ENCODE measurements at regions not wholly inside any gene's neighbourhood (a gene's known extent, or its start where the extent isn't known, plus 50 kb on each side); places are given as distances from the start of the nearest gene placed in this dataset.
A peak's percentile ranks its signal among the peaks of the same experiment; 100 is the strongest.

GRCh38 chr6:141744194-141744925, 388.4 kb upstream of the GJE1 start:
- H3K4me3 ChIP-seq (ENCODE audit: low read depth, low read length), result no peak overlapping the region
- DNase-seq (ENCODE audit: low read depth), result peak; percentile 4
- no peak for TF ChIP-seq CTCF (IDR thresholded peaks at IDR 0.05; ENCODE audit: insufficient read depth, low read depth, low read length, missing control alignments)

GRCh38 chr6:141736104-141736503, 396.6 kb upstream of the GJE1 start:
- H3K4me3 ChIP-seq (ENCODE audit: low read depth, low read length), result no peak overlapping the region
- TF ChIP-seq CTCF (IDR thresholded peaks at IDR 0.05; ENCODE audit: insufficient read depth, low read depth, low read length, missing control alignments), result no peak
- no peak for DNase-seq (ENCODE audit: low read depth)

GRCh38 chr6:141735126-141735525, 397.6 kb upstream of the GJE1 start:
- no peak for DNase-seq (ENCODE audit: low read depth)
- TF ChIP-seq CTCF (IDR thresholded peaks at IDR 0.05; ENCODE audit: insufficient read depth, low read depth, low read length, missing control alignments), result no peak
- no peak overlapping the region for H3K4me3 ChIP-seq (ENCODE audit: low read depth, low read length)

DNA sequence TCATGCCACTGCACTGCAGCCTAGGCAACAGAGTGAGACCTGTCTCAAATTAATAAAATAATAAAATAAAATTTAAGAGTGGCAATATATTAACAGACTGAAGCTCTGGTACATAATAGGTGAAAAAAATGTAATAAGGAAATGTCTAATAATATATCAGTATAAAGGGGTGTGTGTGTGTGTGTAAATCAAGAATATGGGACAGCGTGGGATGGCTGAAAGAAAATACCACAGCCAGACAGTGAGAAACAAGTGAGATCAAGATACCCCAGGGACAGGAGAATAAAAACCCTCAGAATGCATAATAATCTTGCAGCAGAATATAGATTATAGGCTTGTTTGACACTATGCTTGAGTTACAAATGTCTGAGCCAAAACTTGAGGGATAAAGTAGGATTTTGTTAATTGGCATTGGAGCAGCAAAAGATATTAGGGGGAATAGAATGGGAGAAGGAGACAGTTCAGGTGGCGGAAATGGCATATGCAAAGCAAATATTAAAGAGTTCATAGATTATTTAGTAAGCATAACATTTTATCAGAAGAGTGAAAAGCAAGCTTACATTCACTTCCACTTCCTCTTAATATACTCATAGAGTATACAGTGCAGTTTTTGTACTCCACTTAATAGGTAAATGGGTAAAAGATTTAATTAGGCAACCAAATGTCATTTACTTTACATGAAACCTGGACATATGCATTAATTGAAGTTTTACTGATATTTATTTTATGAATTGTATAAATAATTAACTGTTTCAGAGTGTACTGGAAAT, 398.5 kb upstream of the GJE1 start:
- H3K4me3 ChIP-seq (ENCODE audit: low read depth, low read length), result no peak overlapping the region
- TF ChIP-seq CTCF (IDR thresholded peaks at IDR 0.05; ENCODE audit: insufficient read depth, low read depth, low read length, missing control alignments), result no peak
- DNase-seq (ENCODE audit: low read depth), result no peak

GRCh38 chr6:141729146-141729545, 403.6 kb upstream of the GJE1 start:
- no peak for TF ChIP-seq CTCF (IDR thresholded peaks at IDR 0.05; ENCODE audit: insufficient read depth, low read depth, low read length, missing control alignments)
- DNase-seq (ENCODE audit: low read depth), result no peak
- H3K4me3 ChIP-seq (ENCODE audit: low read depth, low read length), result no peak overlapping the region

DNA sequence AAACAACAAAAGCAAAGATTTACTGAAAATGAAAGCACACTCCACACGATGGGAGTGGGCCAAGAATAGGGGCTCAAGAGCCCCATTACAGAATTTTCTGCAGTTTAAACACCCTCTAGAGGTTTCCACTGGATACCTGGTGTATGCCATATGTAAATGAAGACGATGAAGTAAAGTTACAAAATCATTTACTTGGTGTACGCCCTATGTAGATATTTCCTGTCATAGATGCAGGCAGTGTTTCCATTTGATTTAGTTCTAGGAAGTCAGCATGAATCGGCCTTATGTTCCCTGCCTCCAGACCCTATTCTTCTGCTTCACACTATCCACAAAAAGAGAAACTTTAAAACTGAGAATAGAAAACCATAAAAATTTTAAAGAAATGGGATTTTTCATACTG, 404.4 kb upstream of the GJE1 start:
- no peak for DNase-seq (ENCODE audit: low read depth)
- peak overlapping the region; percentile 30 for H3K4me3 ChIP-seq (ENCODE audit: low read depth, low read length)
- TF ChIP-seq CTCF (IDR thresholded peaks at IDR 0.05; ENCODE audit: insufficient read depth, low read depth, low read length, missing control alignments), result no peak

Data from GM12865 (cell line).